Pancreas (tissue), 10 donors: ENCODE measurements at regions not wholly inside any gene's neighbourhood (a gene's known extent, or its start where the extent isn't known, plus 50 kb on each side); places are given as distances from the start of the nearest gene placed in this dataset.

ENCODE experiments used
- ATAC-seq, 4 donors: fragments of 200-7000 bp; cut with Tn5 transposase; one replicate each; pipeline versions ENCODE4 v1.8.0 to v1.9.1; 2020; ENCODE audit warnings: mild to moderate bottlenecking in 4 of 4, moderate library complexity in 4 of 4
- DNase-seq, 6 donors: peaks; one replicate each; pipeline ENCODE4 v3.0.0-alpha.2; 2020
- FAIRE-seq: peaks from 2 replicates; lab custom pipeline; 2012; peaks lifted over from hg19 to GRCh38; lab: Jason Lieb, UNC
- H3K27ac ChIP-seq, 4 donors: fragments of 200-600 bp; sonication (generic); 1 replicate in 3 of 4; 2 replicates in 1 of 4; pipeline versions ENCODE4 v1.5.0 to v1.8.0; 2020
- H3K27me3 ChIP-seq, 4 donors: fragments of 200-600 bp; one replicate each; pipeline ENCODE4 v1.8.0; 2021
- H3K36me3 ChIP-seq, 3 donors: fragments of 200-600 bp; sonication (generic) in 1 of 3; one replicate each; pipeline versions ENCODE4 v1.5.0 to v1.8.0; 2020 to 2021
- H3K4me1 ChIP-seq, 3 donors: fragments of 200-600 bp; one replicate each; pipeline ENCODE4 v1.8.0; 2021
- H3K4me3 ChIP-seq, 4 donors: fragments of 200-600 bp; sonication (generic) in 2 of 4; one replicate each; pipeline versions ENCODE4 v1.5.0 to v1.8.0; 2020 to 2021
- H3K9me3 ChIP-seq, 4 donors: fragments of 200-600 bp; one replicate each; pipeline ENCODE4 v1.8.0; 2021
- WGBS, 2 donors: extraction: QIAGEN DNeasy Blood & Tissue Kit; methylation state at CpG; one replicate each; pipeline ENCODE4 v1.1.7; 2013; 5-methylcytosine and 5-hydroxymethylcytosine counted together
- intact Hi-C, 3 donors: fragments of 100-400 bp; cut with DNase I; formaldehyde crosslinking; loops; one replicate each; pipeline versions ENCODE4 v1.11.1 to v1.14.2; 2022
- TF ChIP-seq, protein P1 (sequence below), 4 donors: fragments of 200-600 bp; sonication (generic) in 3 of 4; IDR thresholded peaks; one replicate each; pipeline versions ENCODE4 v1.5.0 to v1.8.0; 2021; ENCODE audit warnings: antibody characterized with exemption in 4 of 4
- donor health status: healthy with polysubstance abuse.
- donor health status: DM: no; HTN: no; CAD: no; lungs with moderate emphysema.
- donor health status: DM: no; HTN: no; CAD: no.
- donor health status: control.
- donor health status: control.
- donor health status: Bipolar disorder and iron deficiency.
- donor health status: DM: yes; HTN: yes; CAD: no.
- donor health status: DM: no; HTN: no; CAD: no.
- donor health status: DM: no; HTN: no; CAD: no.
- donor health status: DM: yes; HTN: yes; CAD: no.

DNA sequence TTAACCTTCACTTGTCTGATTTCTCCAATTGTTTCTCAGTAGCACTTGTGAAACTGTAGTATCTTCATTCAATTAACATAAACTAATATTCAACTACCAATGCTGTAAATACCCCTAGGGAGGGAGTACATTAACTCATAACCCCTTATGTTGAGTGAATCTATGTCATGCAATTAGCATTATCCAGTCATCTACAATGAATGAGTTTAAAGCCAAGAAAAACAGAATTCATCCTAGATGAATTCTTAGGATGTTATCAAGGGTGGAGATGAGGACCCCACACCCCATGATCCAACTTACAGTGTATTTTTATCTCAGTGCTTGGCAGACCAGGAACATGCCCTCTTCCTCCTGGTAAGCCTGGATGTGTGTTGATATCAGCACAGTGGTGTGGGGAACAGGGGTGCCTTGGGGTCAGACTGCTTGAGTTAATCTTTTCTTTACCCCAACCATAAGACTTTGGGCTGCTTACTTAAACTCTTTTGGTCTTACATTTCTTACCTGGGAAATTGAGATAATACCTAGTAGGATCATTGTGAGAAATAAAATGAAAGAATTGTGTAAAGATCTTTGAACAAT, 62.1 kb upstream of the SCOC start:
- H3K4me3 ChIP-seq: no peak overlapping the region
- H3K27me3 ChIP-seq: no peaks in the 10 kb centered on the region
- ATAC-seq: no peak
- H3K36me3 ChIP-seq: no peaks in the 10 kb centered on the region
- H3K27ac ChIP-seq: no peak overlapping the region
- no peak for FAIRE-seq
- H3K4me1 ChIP-seq: no peaks in the 10 kb centered on the region
- no peaks in the 10 kb centered on the region for H3K9me3 ChIP-seq
- no peak for DNase-seq
- TF ChIP-seq, protein P1, sequence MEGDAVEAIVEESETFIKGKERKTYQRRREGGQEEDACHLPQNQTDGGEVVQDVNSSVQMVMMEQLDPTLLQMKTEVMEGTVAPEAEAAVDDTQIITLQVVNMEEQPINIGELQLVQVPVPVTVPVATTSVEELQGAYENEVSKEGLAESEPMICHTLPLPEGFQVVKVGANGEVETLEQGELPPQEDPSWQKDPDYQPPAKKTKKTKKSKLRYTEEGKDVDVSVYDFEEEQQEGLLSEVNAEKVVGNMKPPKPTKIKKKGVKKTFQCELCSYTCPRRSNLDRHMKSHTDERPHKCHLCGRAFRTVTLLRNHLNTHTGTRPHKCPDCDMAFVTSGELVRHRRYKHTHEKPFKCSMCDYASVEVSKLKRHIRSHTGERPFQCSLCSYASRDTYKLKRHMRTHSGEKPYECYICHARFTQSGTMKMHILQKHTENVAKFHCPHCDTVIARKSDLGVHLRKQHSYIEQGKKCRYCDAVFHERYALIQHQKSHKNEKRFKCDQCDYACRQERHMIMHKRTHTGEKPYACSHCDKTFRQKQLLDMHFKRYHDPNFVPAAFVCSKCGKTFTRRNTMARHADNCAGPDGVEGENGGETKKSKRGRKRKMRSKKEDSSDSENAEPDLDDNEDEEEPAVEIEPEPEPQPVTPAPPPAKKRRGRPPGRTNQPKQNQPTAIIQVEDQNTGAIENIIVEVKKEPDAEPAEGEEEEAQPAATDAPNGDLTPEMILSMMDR (IDR thresholded peaks at IDR 0.05): no peak
- intact Hi-C loops: no loop called here

DNA sequence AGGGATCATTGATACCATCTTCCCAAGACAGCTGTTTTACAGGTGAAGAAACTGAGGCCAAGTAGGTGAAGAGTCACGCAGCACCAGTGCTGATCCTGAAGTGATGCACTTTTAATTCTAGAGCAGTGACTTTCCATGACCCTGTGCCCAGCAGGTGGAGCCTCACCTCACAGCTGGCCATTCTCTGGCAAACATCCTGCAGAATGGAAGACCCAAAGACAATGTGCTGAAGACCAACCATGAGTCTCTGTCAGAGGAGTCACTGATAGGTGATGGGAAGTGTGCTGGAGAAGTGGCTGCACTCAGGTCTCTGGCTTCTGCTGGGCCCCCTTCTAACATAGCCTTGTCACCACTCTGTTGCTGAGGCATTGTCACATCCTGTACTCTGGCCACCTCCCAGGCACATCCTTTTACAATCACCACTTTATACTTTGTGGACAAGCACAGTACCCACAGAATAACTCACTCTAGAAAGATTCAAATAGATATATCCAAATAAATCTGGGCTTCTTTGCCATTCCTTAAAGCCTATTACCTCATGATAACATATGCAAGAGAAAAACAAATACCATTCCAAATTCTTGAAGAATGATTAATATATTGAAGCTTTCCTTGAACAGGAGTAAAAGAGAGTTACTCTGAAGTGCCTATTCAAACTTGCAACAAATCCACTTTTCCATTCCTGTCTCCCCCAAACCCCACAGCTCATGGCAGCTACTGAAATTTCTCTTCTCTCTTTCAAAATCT, 64.1 kb upstream of the SCOC start:
- intact Hi-C loops: no loop called here
- no peak for FAIRE-seq
- WGBS, 2 donors: 84 to 93% methylated on average over 1 of the region's 1 CpG
- Histone ChIP-seq H3K27ac (no peak overlapping the region), H3K9me3 (no peaks in the 10 kb centered on the region), H3K4me3 (no peak overlapping the region), H3K36me3 (no peaks in the 10 kb centered on the region), H3K4me1 (no peaks in the 10 kb centered on the region), H3K27me3 (no peaks in the 10 kb centered on the region)
- no peak for DNase-seq
- TF ChIP-seq, protein P1 (IDR thresholded peaks at IDR 0.05): no peak
- ATAC-seq: peak in 1 of 4 donors; percentile 18

DNA sequence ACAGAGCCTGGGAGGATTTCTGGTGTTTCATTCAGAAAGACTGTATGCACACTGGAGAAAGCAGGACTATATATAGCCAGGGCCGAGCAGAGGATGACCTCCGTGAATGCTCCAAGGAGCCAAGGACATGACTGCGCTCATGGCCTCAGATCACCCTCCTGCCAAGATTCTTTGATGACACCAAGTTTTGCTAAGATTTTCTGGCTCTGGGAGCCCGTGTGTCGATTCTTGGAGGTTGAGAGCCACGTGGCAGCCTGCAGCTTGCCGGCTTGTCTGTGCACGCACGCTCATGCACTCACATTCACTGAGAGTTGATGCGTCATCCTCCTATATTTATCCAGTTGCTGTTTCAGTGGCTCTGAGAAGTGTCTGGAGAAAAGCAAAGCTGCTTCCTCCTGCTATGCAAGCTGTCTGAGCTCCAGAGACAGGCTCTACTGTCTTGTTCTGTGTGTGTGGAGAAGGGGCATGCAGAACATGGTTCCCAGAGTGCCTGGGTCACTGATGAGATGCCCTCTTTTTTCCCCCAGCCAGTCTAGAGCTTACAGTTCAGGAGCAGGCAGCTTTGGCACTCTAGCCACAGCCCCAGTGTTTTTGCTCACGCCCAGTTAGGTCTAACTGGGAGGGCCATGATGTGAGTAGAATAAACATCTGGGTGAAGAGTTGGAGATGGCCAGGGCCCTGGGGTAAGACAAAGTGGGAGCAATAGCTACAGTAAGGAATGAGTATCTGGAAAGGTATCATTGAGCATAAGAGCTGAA, 64.9 kb upstream of the SCOC start:
- Histone ChIP-seq H3K4me1 (no peaks in the 10 kb centered on the region), H3K4me3 (no peak overlapping the region), H3K27me3 (no peaks in the 10 kb centered on the region), H3K27ac (no peak overlapping the region), H3K36me3 (no peaks in the 10 kb centered on the region), H3K9me3 (no peaks in the 10 kb centered on the region)
- intact Hi-C loops: no loop called here
- FAIRE-seq: no peak
- WGBS, 2 donors: 72 to 75% methylated on average over 11 of the region's 11 CpGs
- ATAC-seq: peak in 3 of 4 donors; percentile 59 to 79 (median 73)
- TF ChIP-seq, protein P1 (IDR thresholded peaks at IDR 0.05): no peak
- DNase-seq: peak in 3 of 6 donors; percentile 15 to 19 (median 15)

DNA sequence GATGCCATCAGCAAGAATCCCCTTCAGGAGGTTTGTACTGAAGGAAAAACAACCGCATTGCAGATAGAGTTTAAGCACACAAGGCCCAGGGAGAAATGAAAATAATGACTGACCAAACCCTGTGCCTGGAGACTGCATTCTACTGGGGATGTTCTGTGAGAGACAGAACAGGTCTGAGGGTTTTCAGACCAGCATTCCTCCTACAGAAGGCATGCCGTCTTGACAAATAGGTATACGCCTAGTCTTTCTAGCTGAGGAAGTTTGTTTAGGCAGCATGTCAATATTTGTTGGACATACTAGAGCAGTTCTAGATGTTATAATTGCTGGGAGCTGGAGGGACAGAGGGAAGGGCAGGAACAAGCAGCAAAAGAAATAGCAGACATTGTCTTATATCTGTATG, 68.4 kb upstream of the SCOC start:
- intact Hi-C loops: no loop called here
- H3K4me1 ChIP-seq: no peaks in the 10 kb centered on the region
- H3K27me3 ChIP-seq: no peaks in the 10 kb centered on the region
- no peak overlapping the region for H3K27ac ChIP-seq
- no peaks in the 10 kb centered on the region for H3K9me3 ChIP-seq
- H3K4me3 ChIP-seq: no peak overlapping the region
- 31 to 34% methylated on average over 3 of the region's 3 CpGs for WGBS, 2 donors
- DNase-seq (no peak), FAIRE-seq (no peak), ATAC-seq (peak; percentile 68 to 84 (median 70))
- TF ChIP-seq, protein P1 (IDR thresholded peaks at IDR 0.05): no peak
- no peaks in the 10 kb centered on the region for H3K36me3 ChIP-seq
